Activated T-cell treated with anti-CD3 and anti-CD28 coated beads for 1 hour (primary cell): ENCODE measurements at regions not wholly inside any gene's neighbourhood (a gene's known extent, or its start where the extent isn't known, plus 50 kb on each side); places are given as distances from the start of the nearest gene placed in this dataset.

Source experiments
- DNase-seq: peaks from one replicate; pipeline ENCODE4 v3.0.0-alpha.2; 2020; ENCODE audit warnings: low read depth

- no peak for DNase-seq
Measured at GRCh38 chr3:71846185-71846584, 61.2 kb upstream of the PROK2 start.

- DNase-seq = no peak
Measured at GRCh38 chr3:71843071-71843470, 58.1 kb upstream of the PROK2 start.

GRCh38 chr3:71838406-71838805 lies 53.5 kb upstream of the PROK2 start:
- no peak for DNase-seq
